ENCODE measurements at regions not wholly inside any gene's neighbourhood (a gene's known extent, or its start where the extent isn't known, plus 50 kb on each side); places are given as distances from the start of the nearest gene placed in this dataset.

DNA sequence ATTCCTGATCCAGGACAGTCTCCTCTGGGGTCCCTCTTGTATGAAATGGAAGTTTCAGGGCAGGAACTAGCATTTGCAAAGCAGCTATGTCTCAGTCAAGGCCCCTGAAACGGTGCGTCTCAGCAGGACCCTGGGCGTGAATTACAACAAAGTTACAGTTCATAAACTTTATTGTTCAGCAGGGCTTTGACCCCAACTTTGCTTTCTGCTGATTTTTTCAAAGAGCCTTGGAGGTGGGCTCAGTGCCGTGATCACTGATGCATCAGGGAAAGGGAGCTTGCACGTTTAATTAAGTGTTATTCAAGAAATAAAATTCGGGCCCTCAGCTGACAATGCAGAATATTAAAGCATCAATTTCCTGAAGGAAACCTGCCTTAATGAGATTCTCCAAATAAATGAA is 260.1 kb upstream of the C16orf82 start:
- TF ChIP-seq, protein P1, sequence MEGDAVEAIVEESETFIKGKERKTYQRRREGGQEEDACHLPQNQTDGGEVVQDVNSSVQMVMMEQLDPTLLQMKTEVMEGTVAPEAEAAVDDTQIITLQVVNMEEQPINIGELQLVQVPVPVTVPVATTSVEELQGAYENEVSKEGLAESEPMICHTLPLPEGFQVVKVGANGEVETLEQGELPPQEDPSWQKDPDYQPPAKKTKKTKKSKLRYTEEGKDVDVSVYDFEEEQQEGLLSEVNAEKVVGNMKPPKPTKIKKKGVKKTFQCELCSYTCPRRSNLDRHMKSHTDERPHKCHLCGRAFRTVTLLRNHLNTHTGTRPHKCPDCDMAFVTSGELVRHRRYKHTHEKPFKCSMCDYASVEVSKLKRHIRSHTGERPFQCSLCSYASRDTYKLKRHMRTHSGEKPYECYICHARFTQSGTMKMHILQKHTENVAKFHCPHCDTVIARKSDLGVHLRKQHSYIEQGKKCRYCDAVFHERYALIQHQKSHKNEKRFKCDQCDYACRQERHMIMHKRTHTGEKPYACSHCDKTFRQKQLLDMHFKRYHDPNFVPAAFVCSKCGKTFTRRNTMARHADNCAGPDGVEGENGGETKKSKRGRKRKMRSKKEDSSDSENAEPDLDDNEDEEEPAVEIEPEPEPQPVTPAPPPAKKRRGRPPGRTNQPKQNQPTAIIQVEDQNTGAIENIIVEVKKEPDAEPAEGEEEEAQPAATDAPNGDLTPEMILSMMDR (IDR thresholded peaks at IDR 0.05; ENCODE audit: low read length, missing control alignments) = no peak
- H3K4me3 ChIP-seq (replicated peaks; ENCODE audit: low read depth, low read length) = no peak overlapping the region

DNA sequence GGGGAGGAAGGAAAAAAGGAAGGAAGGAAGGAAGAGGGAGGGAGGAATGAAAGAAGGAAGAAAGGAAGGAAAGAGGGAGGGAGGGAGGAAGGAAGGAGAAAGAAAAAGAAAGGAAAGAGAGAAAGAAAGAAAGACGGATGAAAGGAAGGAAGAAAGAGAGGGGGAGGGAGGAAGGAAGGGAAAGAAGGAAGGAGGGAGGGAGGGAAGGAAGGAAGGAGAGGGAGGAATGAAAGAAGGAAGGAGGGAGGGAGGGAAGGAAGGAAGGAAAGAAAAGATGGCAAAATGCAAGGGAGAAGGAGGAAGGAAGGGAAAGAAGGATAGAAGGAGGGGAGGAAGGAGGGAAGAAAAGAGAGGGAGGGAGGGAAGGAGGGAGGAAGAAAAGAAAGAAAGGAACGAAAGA is 257.3 kb upstream of the C16orf82 start:
- no peak for DNase-seq (ENCODE audit: low read depth)
- TF ChIP-seq, protein P1 (IDR thresholded peaks at IDR 0.05; ENCODE audit: low read length, missing control alignments) = no peak
- H3K4me3 ChIP-seq (replicated peaks; ENCODE audit: low read depth, low read length) = no peak overlapping the region

More for the DNA sequence above, 260.1 kb upstream of the C16orf82 start:
- DNase-seq (ENCODE audit: low read depth) = no peak

DNA sequence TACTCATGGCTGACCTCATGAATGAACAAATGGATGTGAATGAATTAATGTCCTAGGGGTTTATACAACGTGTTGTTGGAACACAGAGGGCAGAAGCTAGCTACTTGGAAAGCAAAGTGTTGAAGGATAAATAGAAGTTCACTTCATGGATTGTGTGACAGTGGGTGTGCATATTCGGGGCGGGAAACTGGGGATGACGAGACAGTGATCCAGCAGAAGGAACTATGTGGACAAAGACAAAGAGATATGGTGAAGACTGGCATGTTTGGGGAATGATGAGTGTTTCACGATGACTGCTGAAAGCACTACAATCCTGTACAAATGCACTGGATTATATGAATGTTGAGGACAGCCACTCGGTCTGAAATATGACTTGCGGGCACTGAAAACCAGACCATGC is 250.5 kb upstream of the C16orf82 start:
- TF ChIP-seq, protein P1 (IDR thresholded peaks at IDR 0.05; ENCODE audit: low read length, missing control alignments) = no peak
- no peak for DNase-seq (ENCODE audit: low read depth)
- no peak overlapping the region for H3K4me3 ChIP-seq (replicated peaks; ENCODE audit: low read depth, low read length)

DNA sequence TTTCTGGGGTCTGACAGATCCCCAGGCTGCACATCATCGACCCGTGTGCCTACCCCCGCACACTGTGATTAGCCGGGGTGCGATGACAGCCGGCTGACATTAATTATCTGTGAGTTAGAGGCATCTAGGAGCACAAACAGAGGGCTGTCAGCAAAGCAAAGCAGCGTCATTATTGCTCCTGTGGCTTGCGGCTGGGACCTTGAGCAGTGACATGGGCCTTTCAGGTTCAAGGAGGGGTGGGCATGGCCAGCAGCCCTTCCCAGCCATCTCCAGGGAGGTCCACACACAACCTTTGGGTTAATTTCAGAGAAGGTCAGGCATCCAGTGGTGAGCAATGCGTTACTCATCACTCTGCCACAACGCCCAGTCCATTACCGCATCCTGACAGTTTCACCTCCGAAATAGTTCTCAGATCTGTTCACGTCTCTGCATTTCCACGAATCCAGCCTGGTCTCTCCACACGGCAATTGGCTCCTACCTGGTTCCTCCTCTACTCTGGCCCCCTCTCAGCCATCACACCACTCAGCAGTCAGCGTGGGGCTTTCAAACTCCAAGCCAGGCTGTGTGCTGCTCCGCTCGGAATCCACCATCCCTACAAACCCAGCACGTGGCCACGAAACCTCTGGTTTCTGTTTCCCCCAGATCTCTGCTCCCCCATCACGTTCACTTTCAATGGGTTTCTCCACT is 249.7 kb upstream of the C16orf82 start:
- TF ChIP-seq, protein P1 (IDR thresholded peaks at IDR 0.05; ENCODE audit: low read length, missing control alignments) = no peak
- no peak overlapping the region for H3K4me3 ChIP-seq (replicated peaks; ENCODE audit: low read depth, low read length)
- no peak for DNase-seq (ENCODE audit: low read depth)

DNA sequence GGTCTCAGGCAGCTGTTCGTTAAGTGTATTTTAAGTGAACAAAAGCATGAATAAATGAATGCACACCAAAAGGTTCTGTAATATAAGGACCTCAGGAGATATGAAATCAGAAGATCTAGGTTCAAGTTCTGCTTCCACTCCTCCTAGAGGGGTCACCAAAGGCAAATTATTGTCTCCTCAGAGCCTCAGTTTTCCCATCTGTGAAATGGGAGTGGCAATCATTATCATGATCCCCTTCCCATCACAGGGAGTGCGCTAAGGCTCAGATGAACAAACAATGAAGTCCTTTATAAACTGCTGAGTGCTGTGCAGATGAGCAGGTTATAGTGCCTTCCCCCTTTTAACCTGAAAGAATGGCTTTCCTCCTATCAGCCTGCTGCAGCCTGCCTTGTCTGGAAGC is 248.3 kb upstream of the C16orf82 start:
- H3K4me3 ChIP-seq (replicated peaks; ENCODE audit: low read depth, low read length) = no peak overlapping the region
- TF ChIP-seq, protein P1 (IDR thresholded peaks at IDR 0.05; ENCODE audit: low read length, missing control alignments) = no peak
- no peak for DNase-seq (ENCODE audit: low read depth)

DNA sequence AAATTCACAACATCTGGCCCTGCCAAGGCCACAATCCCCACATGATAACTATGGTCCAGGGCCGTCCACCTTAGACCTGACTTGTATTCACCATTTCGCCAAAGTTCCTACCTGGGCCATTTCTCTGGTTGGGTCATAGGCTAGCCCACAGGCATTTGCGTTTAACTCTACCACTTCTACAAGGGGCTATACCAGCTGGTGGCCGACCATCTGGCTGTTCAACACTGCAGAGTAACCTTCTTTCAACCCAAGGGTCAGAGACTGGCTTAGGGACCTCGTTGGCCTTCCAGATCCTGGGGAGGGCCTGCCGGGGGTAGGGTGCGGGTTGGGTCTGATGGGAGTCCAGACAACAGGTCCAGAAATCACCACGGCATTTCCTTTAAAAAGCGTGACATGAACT is 242.3 kb upstream of the C16orf82 start:
- H3K4me3 ChIP-seq (replicated peaks; ENCODE audit: low read depth, low read length) = no peak overlapping the region
- no peak for DNase-seq (ENCODE audit: low read depth)
- TF ChIP-seq, protein P1 (IDR thresholded peaks at IDR 0.05; ENCODE audit: low read length, missing control alignments) = no peak

DNA sequence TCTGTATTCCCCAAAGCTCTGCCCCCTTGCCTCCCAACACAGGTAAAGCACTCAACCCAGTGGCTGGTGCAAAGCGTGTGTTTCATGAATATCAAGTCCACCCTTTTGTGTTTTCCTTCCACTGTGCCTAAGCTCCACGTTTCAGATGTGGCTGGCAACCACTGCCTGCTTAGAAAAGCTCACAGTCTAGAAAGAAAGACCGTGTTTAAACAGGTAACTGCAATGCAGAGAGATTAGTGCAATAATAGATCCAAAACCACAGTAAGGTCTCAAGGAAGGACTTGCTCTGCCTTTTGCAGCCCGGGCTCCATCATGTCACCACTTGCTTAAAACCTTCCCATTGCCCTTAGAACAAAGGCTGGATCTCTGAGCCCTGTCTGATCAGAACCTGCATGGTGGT is 240.2 kb upstream of the C16orf82 start:
- H3K4me3 ChIP-seq (replicated peaks; ENCODE audit: low read depth, low read length) = no peak overlapping the region
- no peak for DNase-seq (ENCODE audit: low read depth)
- TF ChIP-seq, protein P1 (IDR thresholded peaks at IDR 0.05; ENCODE audit: low read length, missing control alignments) = no peak
